Esophagus squamous epithelium (tissue), 4 donors: ENCODE measurements at regions not wholly inside any gene's neighbourhood (a gene's known extent, or its start where the extent isn't known, plus 50 kb on each side); places are given as distances from the start of the nearest gene placed in this dataset.

Experiments used
- CTCF ChIP-seq, 6 experiments: fragments of 450-650 bp in 4 of 6; fragments of 200-600 bp in 2 of 6; sonication (generic) in 2 of 6; IDR thresholded peaks; one replicate each; pipeline ENCODE4 v1.5.1; 2016 to 2019; ENCODE audit warnings: antibody characterized with exemption in 6 of 6, mild to moderate bottlenecking in 4 of 6, moderate library complexity in 4 of 6
- POLR2A ChIP-seq, 4 donors: fragments of 450-650 bp; IDR thresholded peaks; one replicate each; pipeline ENCODE4 v1.6.1; 2017; ENCODE audit warnings: antibody characterized with exemption in 4 of 4, mild to moderate bottlenecking in 4 of 4, moderate library complexity in 3 of 4

- TF ChIP-seq CTCF (IDR thresholded peaks at IDR 0.05) = no peak
- TF ChIP-seq POLR2A (IDR thresholded peaks at IDR 0.05) = no peak
Observed at GRCh38 chr13:58376349-58376748, 744.8 kb downstream of the PCDH17 start.
